WI38 (cell line): ENCODE measurements at regions not wholly inside any gene's neighbourhood (a gene's known extent, or its start where the extent isn't known, plus 50 kb on each side); places are given as distances from the start of the nearest gene placed in this dataset.

Experiments used
- H3K4me3 ChIP-seq: 2 replicates; pipeline ENCODE4 v1.5.1; 2011; ENCODE audit warnings: low read depth, mild to moderate bottlenecking, control low read depth, low read length
- CTCF ChIP-seq: IDR thresholded peaks from 2 replicates; pipeline ENCODE4 v1.5.1; 2012; ENCODE audit warnings: low read depth, mild to moderate bottlenecking, control low read depth, low read length

- H3K4me3 ChIP-seq: no peak overlapping the region
- no peak for TF ChIP-seq CTCF
These were observed 58.0 kb upstream of the SSR3 start for GRCh38 chr3:156612903-156613302.

GRCh38 chr3:156611870-156612494 is 57.1 kb upstream of the SSR3 start:
- TF ChIP-seq CTCF: no peak
- H3K4me3 ChIP-seq: no peak overlapping the region

GRCh38 chr3:156610154-156610553 is 55.2 kb upstream of the SSR3 start:
- H3K4me3 ChIP-seq: no peak overlapping the region
- no peak for TF ChIP-seq CTCF

GRCh38 chr3:156609546-156609945 is 54.6 kb upstream of the SSR3 start:
- H3K4me3 ChIP-seq: no peak overlapping the region
- TF ChIP-seq CTCF: no peak

GRCh38 chr3:156608601-156609514 is 53.9 kb upstream of the SSR3 start:
- TF ChIP-seq CTCF: no peak

GRCh38 chr3:156606729-156607128 is 51.8 kb upstream of the SSR3 start:
- H3K4me3 ChIP-seq: no peak overlapping the region
- no peak for TF ChIP-seq CTCF

More at GRCh38 chr3:156608601-156609514, 53.9 kb upstream of the SSR3 start:
- H3K4me3 ChIP-seq: no peak overlapping the region
